Activated CD4-positive, alpha-beta T cell treated with anti-CD3 and anti-CD28 coated beads, Interleukin-2, amount 50 U/mL, for 24 hours (primary cell): ENCODE measurements at regions not wholly inside any gene's neighbourhood (a gene's known extent, or its start where the extent isn't known, plus 50 kb on each side); places are given as distances from the start of the nearest gene placed in this dataset.
"Not testable (repeated sequence)": the region's sequence is repeated elsewhere in the genome, so short reads cannot be mapped to it uniquely, and the experiment has no call there.

Experiments
- DNase-seq, 2 donors: peaks; one replicate each; pipeline ENCODE4 v3.0.0-alpha.2; 2020; ENCODE audit warnings: low read depth in 1 of 2, low spot score in 1 of 2

DNA sequence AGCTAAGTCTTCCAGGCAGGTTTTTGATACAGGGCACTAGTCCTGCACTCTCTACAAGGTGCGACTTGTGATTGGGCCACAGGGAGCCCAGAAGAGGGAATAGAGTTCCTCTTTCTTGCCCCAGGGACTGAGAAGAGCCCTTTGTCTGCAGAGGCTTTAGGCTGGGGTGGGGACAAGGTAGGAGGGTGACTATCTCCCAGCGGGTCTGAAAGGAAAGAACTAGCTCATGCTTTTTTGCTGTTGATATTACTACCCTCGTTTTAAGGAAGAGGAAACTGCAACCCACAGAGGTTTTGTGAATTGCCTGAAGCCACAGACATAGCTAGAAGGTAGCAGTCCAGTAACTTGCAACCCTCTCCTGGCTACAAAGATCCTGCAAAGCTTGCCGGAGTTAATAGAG lies 615.2 kb downstream of the MATN1 start:
- DNase-seq: no peak

DNA sequence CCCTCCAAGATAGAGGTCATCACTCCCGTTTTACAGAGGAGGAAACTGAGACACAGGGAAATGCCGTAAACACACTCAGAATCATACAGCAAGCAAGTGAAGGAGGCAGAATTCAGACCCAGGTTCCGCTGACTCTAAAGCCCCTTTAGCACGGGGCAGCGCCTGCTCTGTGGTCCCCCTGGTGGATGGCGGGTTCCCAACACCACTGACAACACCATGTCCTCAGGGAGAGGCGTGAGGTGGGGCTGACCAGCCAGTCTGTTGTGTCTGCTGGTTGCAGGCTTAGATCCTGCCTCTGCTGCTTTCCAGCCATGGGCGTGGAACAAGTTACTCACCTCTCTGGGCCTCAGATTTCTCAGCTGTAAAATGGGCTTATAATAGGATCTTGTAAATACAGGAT lies 617.3 kb downstream of the MATN1 start:
- no peak for DNase-seq

DNA sequence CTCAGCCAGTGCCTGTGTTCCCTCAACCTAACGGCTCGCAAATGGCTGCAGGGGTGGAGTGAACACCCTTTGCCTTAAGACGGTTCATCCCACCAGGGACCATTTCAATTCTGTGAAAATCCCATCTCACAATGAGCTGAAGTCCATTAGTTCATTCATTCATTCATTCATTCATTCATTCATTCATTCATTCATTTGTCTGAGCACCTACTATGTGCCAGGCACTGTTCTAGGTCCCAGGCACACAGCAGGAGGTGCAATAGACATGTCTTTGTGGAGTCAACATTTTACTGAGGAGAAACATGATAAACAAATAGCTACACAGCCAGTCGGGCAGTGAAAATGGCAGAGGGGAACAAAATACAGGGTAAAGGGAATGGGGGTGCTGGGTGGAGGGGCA lies 618.8 kb downstream of the MATN1 start:
- DNase-seq: no peak

DNA sequence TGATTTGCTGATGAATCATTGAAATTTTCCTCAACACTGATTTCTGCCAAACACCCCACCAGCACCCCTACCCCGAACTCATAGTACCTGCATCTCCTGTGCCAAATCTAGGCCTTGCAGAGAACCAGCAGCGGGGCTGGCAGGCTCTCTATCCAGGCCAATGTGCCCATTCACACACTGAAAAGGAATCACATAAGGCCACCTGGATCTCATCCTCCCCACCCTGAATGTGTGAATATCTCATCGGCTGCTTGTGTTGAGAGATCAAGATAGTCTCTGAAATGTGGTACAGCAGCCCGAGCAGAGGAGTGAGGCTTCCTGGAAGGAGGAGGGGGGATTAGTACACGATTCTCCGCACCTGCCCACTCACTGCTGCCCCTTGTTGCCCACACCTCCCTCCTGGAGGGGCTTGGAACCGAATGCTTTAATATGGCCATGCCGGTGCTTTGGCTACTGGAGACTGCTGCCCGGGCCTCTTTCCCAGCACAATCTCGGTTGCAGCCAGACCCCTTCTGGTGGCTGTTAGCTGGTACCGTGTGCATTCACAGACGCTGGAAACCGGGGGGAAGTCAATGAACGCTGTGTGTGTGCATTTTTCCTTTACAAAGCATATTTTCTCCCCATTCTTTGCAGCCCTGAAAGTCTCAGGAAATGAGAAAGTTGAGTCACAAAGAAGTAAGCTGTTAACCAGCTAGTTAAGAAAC lies 619.5 kb downstream of the MATN1 start:
- no peak for DNase-seq

DNA sequence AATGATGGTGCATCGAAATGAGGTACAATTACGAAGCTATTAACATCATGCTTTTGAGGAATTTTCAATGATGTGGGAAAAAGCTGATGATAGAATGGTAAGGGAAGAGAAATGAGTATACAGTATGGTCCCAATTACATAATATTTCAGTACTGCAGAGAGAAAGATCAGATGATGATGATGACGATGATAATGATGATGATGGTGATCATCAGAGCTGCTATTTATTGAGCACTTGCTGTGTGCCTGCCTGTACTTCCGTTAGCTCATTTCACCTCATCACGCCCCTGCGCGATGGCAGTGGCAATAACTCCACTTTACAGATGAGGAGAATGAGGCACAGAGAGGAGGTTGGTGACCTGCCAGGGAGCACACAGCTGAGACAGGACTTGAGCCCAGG lies 620.8 kb downstream of the MATN1 start:
- no peak for DNase-seq

DNA sequence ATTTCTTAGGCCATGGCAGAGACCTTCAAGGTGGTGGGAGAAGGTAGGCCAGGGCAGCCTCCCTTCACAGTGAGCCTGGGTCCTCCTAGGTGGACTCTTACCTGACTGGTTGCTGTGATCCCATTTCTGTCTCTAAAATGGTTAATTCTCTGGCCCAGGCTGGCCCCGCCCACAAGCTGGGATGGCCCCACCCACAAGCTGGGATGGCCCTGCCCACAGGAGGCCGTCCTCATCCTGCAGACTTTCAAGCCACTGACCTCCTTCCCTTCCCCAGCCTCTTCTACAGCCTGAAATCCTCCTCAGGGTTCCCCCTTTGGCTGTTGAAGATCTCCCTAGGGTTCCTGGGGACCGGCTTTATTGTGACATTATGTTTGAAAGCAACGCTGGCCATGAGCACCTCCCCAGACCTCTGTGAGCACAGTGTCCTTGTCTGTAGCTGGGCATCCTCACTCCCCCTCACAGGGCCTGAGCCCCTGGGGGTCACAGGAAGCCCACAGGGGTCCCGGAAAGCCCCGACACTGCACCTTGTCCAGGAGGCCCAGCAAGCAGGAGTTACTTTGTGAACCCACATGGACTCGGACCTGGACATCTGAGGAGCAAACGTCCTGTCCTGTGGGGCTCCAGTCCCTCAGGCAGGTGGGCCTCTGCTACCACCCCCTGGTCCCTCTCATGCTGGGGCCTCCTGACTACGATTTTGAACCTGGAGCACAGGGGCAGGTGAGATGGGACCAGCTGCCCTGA lies 621.7 kb downstream of the MATN1 start:
- no peak for DNase-seq

DNA sequence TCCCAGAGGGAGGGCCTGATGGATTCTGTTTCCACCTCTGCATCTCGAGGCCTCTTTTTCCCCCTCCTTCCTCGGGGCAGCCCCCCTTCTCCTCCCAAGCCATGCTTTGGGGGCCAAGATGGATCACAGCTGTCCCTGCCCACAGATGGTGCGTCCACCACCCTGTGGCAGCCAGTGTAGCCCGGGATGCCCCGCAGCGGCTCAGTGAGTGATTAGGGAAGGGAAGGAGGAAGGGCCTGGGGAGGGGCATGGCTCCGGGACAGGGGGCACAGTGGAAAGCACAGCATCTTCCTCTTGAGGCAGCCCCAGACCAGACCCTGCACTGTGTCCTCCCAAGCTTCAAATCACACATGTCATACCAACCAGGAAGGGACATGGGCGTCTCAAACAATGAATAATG lies 622.4 kb downstream of the MATN1 start:
- DNase-seq: no peak

DNA sequence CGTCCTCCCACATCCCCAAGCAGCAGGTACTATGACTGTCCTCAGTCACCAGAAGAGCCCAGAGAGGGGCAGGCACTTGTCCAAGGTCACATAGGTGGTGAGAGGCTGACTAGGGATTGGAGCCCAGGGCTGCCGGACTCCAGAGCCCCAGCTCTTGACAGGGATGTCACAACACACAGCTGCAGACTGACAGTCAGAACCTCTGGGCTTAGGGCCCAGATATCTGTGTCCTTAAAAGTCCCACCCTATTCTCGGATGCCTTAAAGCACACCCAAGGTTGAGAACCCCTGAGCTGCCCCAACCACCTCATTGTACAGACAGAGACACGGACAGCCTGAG lies 622.9 kb downstream of the MATN1 start:
- DNase-seq: no peak

DNA sequence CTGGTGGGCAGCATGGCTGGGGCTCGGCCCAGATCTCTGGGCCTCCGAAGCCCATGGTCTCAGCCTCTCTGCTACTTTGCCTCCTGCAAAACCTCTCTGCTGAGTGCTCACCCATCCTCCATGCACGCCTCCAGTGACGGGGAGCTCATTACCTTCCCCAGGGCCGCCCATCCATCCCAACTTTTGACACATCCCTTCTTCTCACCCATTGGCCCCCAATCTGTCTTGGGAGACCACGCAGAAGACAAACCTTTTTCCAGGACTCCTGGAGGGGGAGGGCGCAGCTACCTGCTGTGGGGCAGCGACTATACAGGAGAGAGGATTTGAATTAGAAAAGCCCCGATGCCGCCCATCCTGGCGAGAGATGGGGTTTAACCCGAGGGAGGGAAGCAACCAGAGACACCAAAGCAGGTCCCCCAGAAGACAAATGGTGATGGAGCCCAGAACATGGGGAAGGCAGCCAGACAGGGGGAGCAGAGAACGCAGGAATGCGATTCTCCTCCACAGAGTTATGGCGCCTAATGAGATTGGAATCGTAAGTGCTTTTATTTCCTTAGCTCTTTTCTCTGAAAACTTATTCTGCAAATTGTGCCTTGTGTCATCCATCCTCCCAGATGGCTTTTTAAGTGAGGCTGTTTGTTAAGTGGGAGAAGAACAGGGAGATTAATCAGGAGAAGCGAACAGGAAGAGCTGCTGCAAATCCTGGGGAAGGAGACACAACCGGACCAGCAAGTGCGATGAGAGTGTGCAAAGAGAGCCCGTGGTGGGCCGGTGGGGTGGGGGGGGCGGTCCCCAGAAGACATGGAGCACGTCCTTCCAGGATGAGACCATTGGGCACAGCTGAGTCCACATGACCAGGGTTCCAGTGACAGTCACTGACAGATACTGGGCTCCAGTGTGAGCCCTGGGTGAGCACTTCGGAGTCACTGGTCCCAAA lies 623.5 kb downstream of the MATN1 start:
- DNase-seq: no peak

DNA sequence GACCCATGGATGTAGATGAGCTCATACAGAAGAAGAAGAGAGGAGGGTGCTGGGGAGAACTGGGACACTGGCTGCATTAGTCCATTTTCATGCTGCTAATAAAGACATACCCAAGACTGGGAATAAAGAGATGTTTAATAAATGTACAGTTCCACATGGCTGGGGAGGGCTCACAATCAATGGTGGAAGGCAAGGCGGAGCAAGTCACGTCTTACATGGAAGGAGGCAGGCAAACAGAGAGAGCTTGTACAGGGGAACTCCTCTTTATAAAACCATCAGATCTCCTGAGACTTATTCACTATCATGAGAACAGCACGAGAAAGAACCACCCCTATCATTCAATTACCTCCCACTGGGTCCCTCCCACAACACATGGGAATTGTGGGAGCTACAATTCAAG lies 625.5 kb downstream of the MATN1 start:
- DNase-seq: not testable (repeated sequence)

DNA sequence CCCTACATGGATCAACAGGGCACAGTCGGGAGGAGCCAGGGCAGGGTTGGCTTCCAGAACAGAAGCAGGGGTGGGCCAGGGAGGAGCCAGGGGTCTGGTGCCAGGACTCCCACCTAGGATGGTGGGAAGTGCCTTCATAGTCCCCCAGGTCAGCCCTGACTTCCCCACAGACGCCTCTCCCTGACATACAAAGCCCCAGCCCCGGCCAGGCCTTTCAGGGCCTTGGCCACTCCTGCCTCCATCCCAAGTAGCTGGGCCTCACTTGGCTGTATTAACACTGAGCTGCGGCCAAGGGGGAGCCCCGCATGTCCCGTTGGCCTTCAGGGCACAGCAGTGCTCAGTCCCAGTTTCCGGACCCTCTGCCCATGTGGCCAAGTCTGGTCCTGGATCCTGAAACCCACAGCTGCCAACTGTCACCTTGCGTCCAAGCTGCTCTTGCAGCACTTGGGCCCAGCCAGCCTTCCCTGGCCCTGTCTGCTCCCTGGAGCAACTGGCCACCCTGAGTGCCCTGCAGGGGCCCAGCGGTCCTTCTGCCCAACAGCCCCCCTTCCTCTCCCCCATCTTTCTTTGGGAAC lies 627.8 kb downstream of the MATN1 start:
- no peak for DNase-seq

DNA sequence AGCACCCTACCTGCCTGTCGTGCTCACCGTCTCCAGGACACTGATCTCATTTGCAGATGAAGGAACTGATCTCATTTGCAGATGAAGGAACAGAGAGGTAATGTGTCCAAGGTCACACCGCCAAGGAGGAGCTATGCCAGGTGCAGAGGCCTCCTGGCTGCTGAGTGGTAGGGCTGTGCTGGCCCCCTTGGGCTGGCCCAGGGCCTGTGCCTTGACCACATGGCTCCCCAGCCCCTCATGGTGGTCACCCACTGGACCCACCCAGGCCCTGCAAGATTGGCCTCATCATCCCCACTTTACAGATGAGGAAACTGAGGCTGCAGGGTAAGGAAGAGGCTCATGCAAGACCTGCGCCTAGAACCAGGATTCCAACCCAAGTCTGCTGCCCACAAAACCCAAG lies 628.3 kb downstream of the MATN1 start:
- no peak for DNase-seq

DNA sequence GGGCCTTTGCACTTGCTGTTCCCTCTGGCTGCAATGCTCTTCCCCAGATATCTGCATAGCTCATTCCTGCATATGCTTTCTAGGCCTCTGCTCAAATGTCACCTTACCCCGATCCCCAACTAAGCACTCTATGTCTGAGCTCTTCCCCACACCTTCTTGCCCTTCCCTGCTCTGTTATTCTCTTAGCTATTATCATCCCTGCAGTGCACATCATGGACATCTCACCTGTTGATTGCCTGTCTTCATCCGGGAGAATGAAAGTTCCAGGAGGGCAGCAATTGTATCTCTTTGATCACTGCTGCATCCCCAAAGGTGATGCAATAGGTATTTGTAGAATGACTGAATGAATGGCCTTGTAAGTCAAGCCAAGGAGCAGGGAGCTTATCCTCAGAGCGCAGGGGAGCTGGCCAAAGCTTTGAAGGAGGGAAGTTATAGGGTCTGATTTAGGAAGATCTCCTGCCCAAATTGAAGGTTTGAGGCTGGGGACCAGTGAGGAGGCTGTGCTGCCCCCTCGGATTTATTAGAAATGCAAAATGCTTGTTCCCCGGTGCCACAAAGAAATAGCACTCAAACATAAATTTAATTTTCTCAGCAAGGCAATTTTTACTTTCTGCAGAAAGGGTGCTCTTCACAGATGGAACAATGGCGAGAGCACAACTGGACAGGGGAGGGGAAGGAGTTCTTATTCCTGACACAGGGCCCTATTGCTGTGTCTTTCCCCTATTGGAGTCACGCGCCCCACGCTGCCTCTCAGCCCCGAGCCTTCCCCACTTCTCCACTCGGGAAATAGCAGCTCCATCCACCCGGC lies 631.1 kb downstream of the MATN1 start:
- DNase-seq: no peak

DNA sequence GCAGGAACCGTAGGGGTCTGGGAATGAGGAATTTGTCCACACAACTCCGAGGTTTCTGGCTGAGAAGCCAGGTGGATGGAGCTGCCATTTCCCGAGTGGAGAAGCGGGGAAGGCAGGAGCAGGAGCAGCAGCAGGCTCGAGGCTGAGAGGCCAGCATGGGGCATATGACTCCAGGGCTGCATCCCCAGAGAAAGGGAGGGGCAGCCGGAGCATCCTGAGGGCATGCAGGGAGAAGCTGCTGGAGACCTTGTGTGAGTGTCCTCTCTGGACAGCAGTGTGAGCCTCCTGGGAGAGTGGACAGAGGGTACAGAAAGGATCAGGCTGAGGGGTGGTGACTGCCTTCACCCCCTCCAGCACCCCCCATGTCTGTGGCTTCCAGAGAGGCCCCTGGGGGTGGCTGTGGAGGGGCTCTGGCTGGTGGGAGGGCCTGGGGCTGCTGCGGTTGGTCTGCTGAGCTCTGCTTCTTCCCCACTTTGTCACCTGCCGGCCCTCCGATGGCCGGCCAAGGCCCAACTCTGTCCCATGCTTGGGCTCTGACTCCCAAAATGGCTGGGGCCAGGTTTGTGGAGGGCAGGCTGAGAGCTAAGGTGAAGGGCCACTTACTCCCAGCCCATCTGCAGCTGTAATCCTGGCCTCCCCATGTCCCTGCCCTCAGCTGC lies 633.1 kb downstream of the MATN1 start:
- DNase-seq: no peak

DNA sequence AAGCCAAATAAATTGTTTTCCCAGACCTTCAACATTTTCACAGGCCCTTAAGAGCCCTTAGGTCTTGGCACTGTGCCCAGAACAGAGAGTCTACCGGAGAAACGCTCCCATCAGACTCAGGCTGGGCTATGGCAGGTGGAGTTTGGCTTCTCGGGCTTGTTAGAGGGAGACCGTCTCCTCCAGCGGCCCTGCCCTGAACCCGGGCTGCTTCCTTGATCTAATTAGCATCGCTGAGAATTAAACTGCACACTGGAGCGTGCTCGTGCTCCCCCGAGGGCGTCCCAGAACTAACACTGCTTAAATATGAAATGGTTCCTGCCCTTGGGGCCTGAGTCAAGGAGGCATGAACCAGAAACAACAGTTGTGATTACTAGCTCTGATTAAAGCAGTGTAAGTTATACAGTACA lies 634.4 kb downstream of the MATN1 start:
- no peak for DNase-seq

DNA sequence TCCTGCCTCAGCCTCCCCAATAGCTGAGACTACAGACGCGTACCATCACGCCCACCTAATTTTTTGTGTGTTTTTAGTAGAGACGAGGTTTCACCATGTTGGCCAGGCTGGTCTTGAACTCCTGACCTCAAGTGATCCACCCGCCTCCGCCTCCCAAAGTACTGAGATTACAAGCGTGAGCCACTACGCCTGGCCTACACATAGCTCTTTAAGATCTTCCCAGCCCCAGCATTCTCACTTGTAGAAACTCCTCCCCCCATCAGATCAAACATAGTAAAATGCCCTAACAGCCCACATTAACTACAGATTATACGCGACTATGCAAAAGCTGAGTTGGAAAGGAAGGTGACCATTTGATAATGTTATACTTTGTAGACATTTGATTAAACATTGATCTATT lies 634.8 kb downstream of the MATN1 start:
- no peak for DNase-seq

DNA sequence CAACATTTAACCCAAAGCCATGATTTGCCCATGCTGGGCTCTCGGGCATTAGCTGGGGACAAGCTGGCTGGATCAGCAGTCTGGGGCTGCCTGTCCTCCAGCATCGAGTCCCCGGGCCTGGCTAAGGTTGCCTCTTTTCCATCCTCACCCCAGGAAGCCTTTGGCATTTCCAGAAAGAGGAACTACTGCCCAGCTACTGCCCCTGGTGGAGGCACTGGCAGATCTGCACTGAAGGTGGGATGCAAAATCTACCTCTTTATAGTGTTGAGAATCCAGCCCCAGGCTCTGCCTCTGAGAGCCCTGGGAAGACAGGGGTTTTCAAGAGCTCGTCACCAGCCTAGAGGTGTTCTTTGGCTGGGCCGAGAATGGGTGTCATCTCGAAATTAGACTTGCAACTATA lies 635.9 kb downstream of the MATN1 start:
- DNase-seq: no peak

DNA sequence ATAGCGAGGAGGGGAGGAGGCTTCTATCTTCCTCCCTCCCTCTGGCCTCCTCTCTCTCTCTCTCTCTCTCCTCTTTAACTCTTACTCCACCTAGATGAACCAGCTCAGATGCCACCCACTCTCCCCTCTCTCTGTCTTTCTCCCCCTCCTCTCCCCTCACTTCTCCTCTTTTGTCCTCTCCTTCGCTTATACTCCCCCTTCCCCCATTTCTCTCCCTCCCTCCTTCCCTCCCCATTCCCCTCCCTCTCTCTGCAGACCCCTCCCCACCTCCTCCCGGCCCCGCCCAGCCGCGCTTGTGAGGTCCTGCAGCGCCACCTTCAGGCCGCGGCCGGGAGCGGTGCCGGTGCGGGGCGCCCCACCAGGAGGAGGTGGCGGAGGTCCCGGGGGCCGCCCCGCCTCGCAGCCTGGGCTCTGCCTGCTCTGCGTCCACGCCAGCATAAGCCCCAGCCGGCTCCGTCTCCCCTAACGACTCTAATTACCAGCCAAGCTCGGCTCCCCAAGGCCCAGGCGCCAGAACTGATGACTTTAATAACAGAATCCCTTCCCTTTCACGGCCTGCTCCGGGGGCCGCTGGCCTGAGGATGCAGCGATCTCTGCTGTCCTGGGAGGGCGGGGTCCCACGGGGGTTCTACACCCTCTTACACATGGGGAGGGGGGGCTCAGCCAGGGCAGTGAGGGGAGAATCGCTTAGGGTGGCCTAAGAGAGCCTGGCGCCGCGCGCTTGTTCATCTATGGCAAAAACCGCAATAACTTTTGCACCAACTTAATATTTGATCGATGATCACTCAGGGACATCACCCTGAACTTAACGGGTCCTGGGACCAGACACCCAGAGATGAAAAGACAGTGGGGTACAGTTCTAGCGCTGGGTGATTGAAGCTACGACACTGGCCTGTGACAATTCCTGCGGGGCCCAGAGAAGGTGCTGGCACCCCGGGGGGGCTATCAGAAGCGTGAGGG lies 637.3 kb downstream of the MATN1 start:
- DNase-seq: peak in 1 of 2 donors; percentile 4

DNA sequence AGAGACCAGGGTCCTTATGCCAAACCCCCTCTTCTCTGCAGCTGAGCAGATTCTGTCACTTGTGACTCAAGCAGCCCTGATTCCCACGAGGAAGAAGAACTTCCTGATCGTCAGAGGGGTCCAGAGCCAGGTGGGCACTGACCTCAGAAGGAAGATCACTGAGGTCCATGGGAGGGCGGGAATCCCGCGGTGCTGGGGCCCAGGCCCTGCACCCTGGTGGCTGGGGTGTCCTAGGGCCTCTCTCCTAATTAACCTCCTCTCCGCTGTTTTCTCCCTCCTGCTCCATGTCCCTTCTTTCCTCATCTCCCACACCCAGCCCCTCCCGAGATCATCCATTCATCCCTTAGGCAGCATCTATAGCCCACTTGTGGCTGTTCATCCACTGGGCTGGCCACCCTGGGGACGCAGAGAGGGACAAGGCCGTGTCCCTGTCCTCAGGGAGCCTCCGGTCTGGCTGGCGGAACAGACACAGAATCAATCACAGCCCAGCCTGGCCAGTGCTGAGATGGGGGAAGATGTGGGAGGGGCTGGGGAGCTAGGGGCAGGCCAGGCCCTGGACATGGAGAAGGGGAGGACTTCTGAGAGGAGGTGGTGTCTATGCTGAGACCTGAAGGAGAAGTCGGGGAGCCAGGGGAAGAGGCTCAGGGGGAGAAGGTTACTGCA lies 638.3 kb downstream of the MATN1 start:
- DNase-seq: no peak
